ENCODE measurements at regions not wholly inside any gene's neighbourhood (a gene's known extent, or its start where the extent isn't known, plus 50 kb on each side); places are given as distances from the start of the nearest gene placed in this dataset.

DNA sequence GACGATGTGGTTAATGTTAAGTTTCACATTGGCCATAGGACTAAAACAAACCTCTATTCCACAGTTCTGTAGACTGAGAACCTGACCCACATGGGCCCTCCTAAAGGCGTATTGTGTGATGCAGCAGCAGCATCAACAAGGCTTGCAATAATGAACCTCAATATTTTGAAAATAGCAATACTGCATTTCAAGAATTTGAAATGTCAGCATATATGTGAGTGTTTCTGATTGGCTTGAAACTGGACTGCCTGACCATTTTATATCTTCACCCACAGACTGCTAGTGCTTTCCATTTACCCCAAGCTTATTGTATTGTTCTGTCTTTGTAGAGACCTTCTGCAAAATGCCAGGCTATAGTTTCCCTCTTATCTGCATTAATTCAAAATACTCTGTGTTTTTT, 1122.3 kb downstream of the IGSF11 start:
- TF ChIP-seq CTCF (IDR thresholded peaks at IDR 0.05; ENCODE audit: low read depth, low read length) (no peak), EZH2phosphoT487 (IDR thresholded peaks at IDR 0.05; ENCODE audit: low read depth) (no peak)

All from OCI-LY3 (cell line).